ENCODE measurements at regions not wholly inside any gene's neighbourhood (a gene's known extent, or its start where the extent isn't known, plus 50 kb on each side); places are given as distances from the start of the nearest gene placed in this dataset.

DNA sequence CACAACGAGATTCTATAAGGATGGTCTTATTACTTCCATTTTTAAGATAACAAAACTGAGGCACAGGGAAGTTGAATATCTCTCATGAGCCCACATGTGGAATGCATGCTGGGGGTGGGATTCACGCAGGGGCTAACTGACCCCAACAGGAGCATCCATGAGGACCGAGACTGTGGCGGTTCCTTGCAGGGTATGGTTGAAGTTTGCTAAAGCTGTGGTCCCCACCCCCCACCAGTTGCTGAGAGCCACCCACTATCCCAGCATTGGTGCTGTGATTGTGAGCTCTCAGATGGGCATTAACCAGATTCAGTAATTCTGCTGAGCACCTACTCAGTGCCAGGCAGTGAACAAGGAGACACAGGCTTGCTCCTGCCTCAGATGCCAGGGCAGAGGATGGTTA is 116.0 kb upstream of the TEX51 start:
- TF ChIP-seq, protein P1, sequence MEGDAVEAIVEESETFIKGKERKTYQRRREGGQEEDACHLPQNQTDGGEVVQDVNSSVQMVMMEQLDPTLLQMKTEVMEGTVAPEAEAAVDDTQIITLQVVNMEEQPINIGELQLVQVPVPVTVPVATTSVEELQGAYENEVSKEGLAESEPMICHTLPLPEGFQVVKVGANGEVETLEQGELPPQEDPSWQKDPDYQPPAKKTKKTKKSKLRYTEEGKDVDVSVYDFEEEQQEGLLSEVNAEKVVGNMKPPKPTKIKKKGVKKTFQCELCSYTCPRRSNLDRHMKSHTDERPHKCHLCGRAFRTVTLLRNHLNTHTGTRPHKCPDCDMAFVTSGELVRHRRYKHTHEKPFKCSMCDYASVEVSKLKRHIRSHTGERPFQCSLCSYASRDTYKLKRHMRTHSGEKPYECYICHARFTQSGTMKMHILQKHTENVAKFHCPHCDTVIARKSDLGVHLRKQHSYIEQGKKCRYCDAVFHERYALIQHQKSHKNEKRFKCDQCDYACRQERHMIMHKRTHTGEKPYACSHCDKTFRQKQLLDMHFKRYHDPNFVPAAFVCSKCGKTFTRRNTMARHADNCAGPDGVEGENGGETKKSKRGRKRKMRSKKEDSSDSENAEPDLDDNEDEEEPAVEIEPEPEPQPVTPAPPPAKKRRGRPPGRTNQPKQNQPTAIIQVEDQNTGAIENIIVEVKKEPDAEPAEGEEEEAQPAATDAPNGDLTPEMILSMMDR (conservative IDR thresholded peaks at IDR 0.05) = no peak
- no peak for TF ChIP-seq ZFX (IDR thresholded peaks at IDR 0.05)

All from C4-2B (cell line).